SK-MEL-5 (cell line): ENCODE measurements at regions not wholly inside any gene's neighbourhood (a gene's known extent, or its start where the extent isn't known, plus 50 kb on each side); places are given as distances from the start of the nearest gene placed in this dataset.

Experiments
- DNase-seq: peaks from one replicate; pipeline ENCODE4 v3.0.0-alpha.2; 2016; ENCODE audit warnings: low read depth, low spot score
- in situ Hi-C: cut with HindIII; loops from 2 replicates; pipeline ENCODE4 v1.10.0; 2016; ENCODE audit warnings: low sequenced_read_pairs, high pct_unique_total_duplicates, low pct_unique_long_range_greater_than_20kb

- in situ Hi-C loops, result no loop called here
- DNase-seq, result peak; percentile 60
These were observed 53.9 kb upstream of the KIAA1210 start for GRCh38 chrX:119181491-119181890.

- in situ Hi-C loops, result no loop called here
These were observed 49.9 kb upstream of the PGRMC1 start for GRCh38 chrX:119186194-119186593.

More at GRCh38 chrX:119186194-119186593, 49.9 kb upstream of the PGRMC1 start:
- no peak for DNase-seq
